ENCODE measurements at regions not wholly inside any gene's neighbourhood (a gene's known extent, or its start where the extent isn't known, plus 50 kb on each side); places are given as distances from the start of the nearest gene placed in this dataset.

DNA sequence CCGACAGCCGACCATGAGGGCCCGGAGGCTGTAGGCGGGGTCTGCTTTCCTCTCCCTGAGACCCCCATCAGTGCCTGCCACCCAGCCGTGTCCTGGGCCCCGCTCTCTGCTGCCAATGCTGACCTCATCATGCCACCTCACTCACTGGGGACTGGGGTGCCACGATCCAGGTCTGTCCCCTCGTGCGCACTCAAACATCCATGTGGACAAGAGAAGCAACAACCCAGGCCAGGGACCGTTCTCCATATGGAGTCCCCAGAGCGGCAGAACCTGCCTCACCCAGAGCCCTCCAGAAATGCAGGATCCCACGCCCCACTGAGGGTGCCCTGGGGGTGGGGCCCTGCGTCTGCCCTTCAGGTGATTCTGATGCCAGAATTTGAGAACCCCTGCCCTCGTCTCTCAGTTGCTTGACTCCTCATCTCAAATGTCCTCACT lies 210.0 kb upstream of the PPP2R2D start:
- Mint-ChIP-seq H3K9me3 (no peaks in the 10 kb centered on the region), H3K27ac (peak overlapping the region in 1 of 3 experiments; percentile 75; a peak in 2 of 7 replicates)
- no CpG with 5 or more reads among the region's 14 CpGs for WGBS (ENCODE audit: extremely low coverage, insufficient read length, low lambda C conversion rate)

More for the DNA sequence above, 210.0 kb upstream of the PPP2R2D start:
- H3K27ac ChIP-seq (ENCODE audit: insufficient read length, low read depth, low read length): no peak overlapping the region
- H2AK5ac ChIP-seq (ENCODE audit: insufficient read length, low read length): no peak overlapping the region
- no peaks in the 10 kb centered on the region; the same call in 1 of the 2 replicates for H3K27me3 Mint-ChIP-seq (ENCODE audit: low read depth)
- no peak overlapping the region for H2BK12ac ChIP-seq (ENCODE audit: insufficient read length, low read depth, low read length)
- H3K79me1 ChIP-seq (ENCODE audit: insufficient read depth, low read depth, low read length, poor library complexity, severe bottlenecking): no peaks in the 10 kb centered on the region
- no peak overlapping the region for H3K4ac ChIP-seq (ENCODE audit: low read depth, low read length)
- no peaks in the 10 kb centered on the region for H3K79me2 ChIP-seq (ENCODE audit: insufficient read depth, low read length)
- H3K27me3 ChIP-seq (ENCODE audit: insufficient read depth, low read length): no peaks in the 10 kb centered on the region
- no peak overlapping the region for H4K8ac ChIP-seq (replicated peaks; ENCODE audit: insufficient read length, low read depth, low read length)
- no peak overlapping the region for H3K14ac ChIP-seq (ENCODE audit: insufficient read depth, low read length)
- H3K23ac ChIP-seq (ENCODE audit: insufficient read length, low read depth, low read length): no peak overlapping the region
- H3K4me1 Mint-ChIP-seq: peaks cover 6 to 12% of the 10 kb centered on the region in 2 experiments; a peak in 3 of 4 replicates
- no peak overlapping the region for H2AFZ ChIP-seq (ENCODE audit: low read length)
- H3K36me3 Mint-ChIP-seq (ENCODE audit: insufficient read depth in 1 of 3, low read depth in 3 of 3): no peaks in the 10 kb centered on the region; a peak in 1 of 7 replicates
- no peak overlapping the region for H3K56ac ChIP-seq (ENCODE audit: insufficient read length, low read depth, low read length)
- H2BK5ac ChIP-seq (ENCODE audit: insufficient read length, low read length): no peak overlapping the region
- no peak overlapping the region for H2BK20ac ChIP-seq (ENCODE audit: low read depth, low read length, poor library complexity, severe bottlenecking)
- H3K18ac ChIP-seq (ENCODE audit: insufficient read length, low read depth, low read length): no peak overlapping the region
- TF ChIP-seq, protein P1, sequence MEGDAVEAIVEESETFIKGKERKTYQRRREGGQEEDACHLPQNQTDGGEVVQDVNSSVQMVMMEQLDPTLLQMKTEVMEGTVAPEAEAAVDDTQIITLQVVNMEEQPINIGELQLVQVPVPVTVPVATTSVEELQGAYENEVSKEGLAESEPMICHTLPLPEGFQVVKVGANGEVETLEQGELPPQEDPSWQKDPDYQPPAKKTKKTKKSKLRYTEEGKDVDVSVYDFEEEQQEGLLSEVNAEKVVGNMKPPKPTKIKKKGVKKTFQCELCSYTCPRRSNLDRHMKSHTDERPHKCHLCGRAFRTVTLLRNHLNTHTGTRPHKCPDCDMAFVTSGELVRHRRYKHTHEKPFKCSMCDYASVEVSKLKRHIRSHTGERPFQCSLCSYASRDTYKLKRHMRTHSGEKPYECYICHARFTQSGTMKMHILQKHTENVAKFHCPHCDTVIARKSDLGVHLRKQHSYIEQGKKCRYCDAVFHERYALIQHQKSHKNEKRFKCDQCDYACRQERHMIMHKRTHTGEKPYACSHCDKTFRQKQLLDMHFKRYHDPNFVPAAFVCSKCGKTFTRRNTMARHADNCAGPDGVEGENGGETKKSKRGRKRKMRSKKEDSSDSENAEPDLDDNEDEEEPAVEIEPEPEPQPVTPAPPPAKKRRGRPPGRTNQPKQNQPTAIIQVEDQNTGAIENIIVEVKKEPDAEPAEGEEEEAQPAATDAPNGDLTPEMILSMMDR (conservative IDR thresholded peaks at IDR 0.05): no peak
- no peak overlapping the region for H3K9ac ChIP-seq (ENCODE audit: extremely low read depth, insufficient read length, low read length)
- peaks cover 4% of the 10 kb centered on the region; the same call in 1 of the 2 replicates for H3K4me1 ChIP-seq (ENCODE audit: insufficient read depth, low read length)
- no peak for DNase-seq
- no peaks in the 10 kb centered on the region for H3K9me3 ChIP-seq (ENCODE audit: control insufficient read depth, low read depth, low read length)
- no peak overlapping the region for H4K91ac ChIP-seq (ENCODE audit: insufficient read length, low read depth, low read length)
- H3K23me2 ChIP-seq (ENCODE audit: insufficient read length, low read depth, low read length, poor library complexity, severe bottlenecking): no peaks in the 10 kb centered on the region
- H2BK15ac ChIP-seq (ENCODE audit: low read depth, low read length): no peak overlapping the region
- no peak overlapping the region for H3K4me2 ChIP-seq (ENCODE audit: insufficient read depth, insufficient read length, low read length)
- no peak overlapping the region for H3K4me3 Mint-ChIP-seq
- no peak overlapping the region for H2BK120ac ChIP-seq (ENCODE audit: low read depth, low read length, poor library complexity, severe bottlenecking)
- H3T11ph ChIP-seq (ENCODE audit: low read length): no peak overlapping the region
- no peak overlapping the region for H4K5ac ChIP-seq (ENCODE audit: insufficient read length, low read depth, low read length)
- H4K20me1 ChIP-seq (ENCODE audit: control insufficient read depth, insufficient read depth, insufficient read length): no peaks in the 10 kb centered on the region
